OCI-LY1 (cell line): ENCODE measurements at regions not wholly inside any gene's neighbourhood (a gene's known extent, or its start where the extent isn't known, plus 50 kb on each side); places are given as distances from the start of the nearest gene placed in this dataset.

ENCODE experiments used
- EZH2 ChIP-seq: fragments of 200-600 bp; sonication (generic), shearing (Covaris generic); IDR thresholded peaks from 2 replicates; pipeline ENCODE4 v1.8.0; 2017; ENCODE audit warnings: borderline replicate concordance, mixed run types, mild to moderate bottlenecking, antibody characterized with exemption, low read length, moderate library complexity, mixed read lengths
- TF ChIP-seq, protein P1 (sequence below): fragments of 200-600 bp; sonication (generic), shearing (Covaris generic); IDR thresholded peaks from 2 replicates; pipeline ENCODE4 v1.5.1; 2017; ENCODE audit warnings: mild to moderate bottlenecking, antibody characterized with exemption, low read length, moderate library complexity, mixed read lengths

DNA sequence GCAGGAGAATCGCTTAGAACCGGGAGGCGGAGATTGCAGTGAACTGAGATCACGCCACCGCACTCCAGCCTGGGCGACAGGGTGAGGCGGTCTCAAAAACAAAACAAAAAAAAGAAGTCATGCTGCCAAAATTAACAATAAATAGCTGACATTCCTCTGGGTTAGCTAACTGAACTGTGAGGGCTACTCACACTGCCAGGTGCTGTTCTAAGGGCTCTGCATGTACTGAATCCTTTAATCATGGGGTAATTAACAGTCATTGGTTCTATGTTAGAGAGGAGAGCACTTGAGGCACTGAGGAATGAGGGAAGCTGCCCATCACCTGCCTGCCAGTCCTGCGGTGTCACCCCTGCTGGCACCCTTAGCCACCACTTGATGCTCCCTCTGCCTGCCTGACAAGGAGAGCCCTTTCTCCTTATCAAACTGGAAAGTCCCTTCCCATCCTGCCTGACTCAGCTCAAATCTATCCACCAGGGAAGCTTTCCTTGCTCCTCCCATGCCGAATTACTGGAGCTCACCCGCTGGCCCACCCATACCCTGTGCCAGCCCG, 73.0 kb upstream of the RIOK3 start:
- TF ChIP-seq EZH2 = no peak
- TF ChIP-seq, protein P1, sequence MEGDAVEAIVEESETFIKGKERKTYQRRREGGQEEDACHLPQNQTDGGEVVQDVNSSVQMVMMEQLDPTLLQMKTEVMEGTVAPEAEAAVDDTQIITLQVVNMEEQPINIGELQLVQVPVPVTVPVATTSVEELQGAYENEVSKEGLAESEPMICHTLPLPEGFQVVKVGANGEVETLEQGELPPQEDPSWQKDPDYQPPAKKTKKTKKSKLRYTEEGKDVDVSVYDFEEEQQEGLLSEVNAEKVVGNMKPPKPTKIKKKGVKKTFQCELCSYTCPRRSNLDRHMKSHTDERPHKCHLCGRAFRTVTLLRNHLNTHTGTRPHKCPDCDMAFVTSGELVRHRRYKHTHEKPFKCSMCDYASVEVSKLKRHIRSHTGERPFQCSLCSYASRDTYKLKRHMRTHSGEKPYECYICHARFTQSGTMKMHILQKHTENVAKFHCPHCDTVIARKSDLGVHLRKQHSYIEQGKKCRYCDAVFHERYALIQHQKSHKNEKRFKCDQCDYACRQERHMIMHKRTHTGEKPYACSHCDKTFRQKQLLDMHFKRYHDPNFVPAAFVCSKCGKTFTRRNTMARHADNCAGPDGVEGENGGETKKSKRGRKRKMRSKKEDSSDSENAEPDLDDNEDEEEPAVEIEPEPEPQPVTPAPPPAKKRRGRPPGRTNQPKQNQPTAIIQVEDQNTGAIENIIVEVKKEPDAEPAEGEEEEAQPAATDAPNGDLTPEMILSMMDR = no peak
